NOMO-1 treated with dmso at 0.1 percent for 144 hours (cell line): ENCODE measurements at regions not wholly inside any gene's neighbourhood (a gene's known extent, or its start where the extent isn't known, plus 50 kb on each side); places are given as distances from the start of the nearest gene placed in this dataset.

Experiments
- DNase-seq: peaks from one replicate; lab custom pipeline; 2025; ENCODE audit not compliant: unreplicated experiment; lab: John Stamatoyannopoulos, UW

DNA sequence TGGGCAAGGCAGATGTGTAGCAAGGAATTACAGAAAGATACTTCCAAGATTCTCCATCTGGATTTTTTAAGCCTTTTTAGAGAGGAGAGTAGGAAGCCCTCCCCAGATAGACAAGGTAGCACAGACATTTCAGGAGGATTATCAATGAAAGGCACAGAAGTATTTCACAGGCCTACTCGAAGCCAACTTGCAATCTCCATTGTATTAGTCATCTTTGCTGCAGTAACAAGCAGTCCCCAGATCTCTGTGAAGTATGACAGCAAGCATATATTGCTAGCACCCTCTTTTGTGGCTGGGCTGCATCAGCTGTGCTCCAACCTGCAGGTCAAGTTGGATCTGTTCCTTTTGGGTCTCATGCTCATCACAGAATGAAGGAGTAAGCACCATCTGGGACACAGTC lies 101.6 kb downstream of the MAF start:
- no peak for DNase-seq

DNA sequence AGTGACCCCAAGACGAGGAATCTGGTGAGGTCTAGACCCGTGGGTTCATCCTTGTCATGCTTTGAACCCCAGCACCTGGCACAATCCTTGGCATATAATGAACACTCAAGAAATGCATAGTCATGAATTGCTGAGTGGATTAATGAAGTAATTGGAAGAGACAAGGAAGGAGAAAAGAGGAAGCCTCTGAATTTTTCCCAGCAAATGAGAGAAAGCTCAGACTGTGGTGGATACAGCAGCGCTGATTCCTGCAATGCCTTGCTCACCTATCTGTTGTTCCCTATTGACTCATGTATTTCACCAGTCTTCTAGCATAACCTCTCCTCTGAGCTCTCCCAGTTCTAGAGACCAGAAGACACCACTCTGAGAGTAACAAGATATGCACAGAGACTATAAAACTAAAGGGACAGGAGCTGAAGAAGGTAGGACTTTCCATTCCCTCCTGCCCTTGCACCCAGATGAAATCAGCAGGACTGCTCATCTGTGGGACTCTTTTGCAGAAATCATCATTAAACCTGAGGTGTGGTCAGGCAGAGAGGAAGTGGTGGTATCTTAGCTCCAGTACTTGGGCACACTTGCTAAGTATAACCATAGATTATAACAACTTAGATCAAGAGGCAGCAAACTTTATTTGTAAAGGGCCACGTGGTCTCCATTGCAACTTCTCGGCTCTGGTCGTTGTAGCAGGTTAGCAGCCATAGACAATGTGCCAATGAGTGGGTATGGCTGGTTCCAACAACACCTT lies 102.8 kb downstream of the MAF start:
- DNase-seq = no peak

DNA sequence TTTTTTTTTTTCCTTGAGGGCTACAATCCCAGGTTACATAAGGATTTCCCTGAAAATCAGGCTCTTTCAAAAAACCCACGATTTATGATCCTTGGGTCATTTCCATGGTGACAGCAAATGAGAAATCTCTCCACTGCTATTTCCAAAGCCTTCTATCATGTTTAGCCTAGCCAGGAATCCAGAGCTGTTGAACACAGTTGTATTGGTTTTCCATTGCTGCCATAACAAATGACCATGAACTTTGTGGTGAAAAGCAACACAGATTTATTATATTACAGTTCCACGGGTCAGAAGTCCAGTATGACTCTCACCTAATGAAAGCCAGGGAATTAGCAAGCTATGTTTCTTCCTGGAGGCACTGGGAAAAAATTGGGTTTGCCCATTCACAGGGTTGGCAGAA lies 106.6 kb downstream of the MAF start:
- DNase-seq = no peak

DNA sequence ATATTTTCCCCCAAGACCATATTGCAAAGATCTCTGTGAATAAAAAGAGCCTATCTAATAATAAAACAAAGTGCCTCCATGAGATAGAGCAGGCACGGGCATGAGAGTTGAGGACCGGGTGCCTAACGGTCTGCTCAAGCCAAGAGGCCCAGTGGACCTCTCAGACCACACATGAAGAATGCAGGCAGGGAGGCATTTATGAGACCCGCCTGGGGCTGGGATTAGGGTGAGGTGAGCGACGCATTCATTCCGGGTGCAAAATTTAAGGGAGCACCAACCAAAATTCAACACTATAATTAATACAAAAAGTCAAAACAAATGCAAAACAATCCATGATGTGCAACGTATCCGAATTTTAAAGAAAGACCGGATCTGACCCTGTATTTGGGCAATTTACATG lies 108.5 kb downstream of the MAF start:
- DNase-seq = no peak

DNA sequence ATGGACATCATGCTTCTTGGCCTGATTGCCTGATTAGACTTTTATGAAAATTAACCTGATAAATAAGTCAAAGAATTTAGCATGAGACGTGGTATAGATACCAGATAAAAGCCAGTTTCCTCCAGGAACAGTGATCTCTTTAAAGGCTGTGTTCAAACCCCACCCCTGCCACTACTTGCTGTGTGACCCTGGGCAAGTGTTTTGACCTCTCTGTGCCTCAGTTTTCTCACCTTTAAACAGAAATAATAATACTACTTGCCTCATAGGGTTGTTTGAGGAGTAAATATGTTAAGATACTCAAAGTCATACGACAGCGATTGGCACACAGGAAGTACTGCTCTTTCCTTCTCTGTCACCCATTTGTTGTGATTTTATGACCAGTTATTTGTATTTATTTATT lies 115.5 kb downstream of the MAF start:
- no peak for DNase-seq

DNA sequence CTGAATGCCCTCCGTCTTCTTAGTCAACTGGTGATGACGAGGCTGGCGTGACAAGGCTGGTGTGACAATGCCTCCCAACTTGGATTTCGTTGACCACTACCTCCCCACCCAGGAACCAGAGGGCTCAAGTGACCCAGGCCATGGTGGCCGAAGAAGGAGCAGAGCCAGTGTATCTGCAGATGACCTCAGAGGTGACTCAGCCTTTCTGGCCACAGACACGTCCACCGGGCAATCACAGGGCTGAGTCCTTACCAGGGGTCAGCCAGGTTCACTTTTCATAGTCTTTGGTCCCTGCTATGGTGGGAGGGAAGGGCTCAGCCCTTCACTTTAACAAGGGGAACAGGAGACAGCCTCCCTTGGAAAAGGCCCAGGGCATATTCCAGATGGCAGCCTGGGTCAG lies 116.3 kb downstream of the MAF start:
- DNase-seq = no peak

DNA sequence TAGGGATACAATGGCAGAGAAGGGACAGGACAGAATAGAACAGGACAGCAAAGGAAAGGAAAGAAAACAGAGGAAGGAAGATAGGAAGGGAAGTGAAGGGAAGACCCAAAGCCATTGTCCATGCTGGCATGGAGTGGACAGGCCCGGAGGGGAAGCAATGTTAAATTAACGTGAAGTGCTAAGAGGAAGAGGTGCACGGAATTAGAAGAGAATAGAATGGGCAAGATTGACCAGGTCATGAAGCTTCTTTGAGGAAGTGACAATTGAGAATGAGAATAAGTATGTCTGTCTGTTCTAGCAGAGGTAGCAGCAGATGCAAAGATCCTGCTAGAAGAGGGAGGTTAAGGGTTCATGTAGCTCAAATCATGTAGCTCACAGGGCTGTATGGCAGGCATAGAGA lies 117.2 kb downstream of the MAF start:
- DNase-seq = no peak

DNA sequence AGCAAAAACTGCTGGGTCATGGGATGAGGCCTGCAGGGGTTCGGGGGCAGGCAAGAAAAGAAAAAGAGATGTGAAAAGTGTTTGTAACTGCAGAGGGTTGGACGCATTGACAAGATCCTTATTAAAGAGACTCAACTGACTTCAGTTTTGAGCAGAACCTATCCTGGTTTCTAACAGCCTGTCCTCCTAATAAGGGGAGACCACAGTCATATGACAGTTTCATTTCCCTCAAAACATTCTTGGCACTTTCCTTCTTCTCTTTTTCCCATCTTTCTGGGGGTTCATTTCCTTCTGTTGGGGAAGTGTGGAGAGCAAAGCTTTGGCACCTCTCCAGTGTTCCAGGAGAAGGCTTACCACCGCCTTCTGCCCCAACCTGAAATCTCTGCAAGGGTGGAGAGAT lies 118.5 kb downstream of the MAF start:
- DNase-seq = no peak

DNA sequence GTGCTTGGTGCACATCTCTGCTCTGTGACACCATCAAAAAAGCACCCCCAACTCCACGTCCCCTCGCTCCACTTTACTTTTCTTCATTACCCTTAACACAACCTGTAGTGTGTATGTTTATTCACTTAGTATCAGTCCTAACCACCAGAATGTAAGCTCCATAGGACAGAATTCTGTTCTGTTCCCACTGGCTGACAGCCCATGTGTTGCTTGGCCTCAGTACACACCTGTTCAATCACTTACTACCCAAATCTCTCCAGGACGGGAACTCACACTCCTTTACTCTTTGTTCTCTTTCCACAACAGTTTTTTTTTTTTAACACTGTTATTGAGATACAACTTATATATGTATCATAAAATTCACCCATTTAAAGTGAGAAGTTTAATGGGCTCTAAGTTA lies 119.6 kb downstream of the MAF start:
- DNase-seq = no peak

DNA sequence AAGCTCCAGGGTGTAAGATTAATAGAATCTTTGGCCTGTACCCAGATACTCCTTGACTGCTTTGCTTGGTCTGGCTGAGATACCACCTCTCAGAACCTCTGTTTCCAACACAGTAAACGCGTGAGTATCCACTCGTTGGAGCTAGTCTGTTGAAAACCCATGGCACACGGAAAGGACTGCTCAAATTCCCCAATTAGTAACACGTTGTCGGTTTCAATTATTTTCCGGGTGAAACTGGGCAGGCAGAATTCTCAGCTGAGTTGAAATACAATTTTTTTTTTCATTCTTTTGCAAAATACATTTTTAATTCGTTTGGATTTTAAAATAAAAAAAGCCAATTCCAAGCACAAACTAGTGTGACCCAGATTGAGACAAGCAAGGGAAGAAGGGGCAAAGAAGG lies 120.5 kb downstream of the MAF start:
- DNase-seq = no peak

DNA sequence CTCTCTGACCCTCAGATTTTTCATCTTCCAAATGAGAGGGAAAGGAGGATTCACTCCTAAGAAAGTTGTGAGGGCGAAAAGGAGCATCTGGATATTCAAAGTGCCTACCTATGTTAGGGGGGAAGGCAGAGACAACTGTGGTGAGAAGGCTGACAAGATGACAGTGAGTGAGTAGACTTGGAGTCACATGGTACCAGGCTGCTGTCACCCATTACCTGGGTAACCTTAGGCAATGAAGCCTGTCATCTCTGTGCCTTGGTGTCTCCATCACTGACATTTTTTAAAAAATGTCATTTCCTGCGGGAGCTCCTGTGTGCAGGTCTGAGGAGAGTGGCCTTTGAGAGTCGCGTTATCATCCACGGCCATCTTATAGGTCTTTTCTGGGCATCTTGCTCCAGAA lies 124.0 kb downstream of the MAF start:
- no peak for DNase-seq

DNA sequence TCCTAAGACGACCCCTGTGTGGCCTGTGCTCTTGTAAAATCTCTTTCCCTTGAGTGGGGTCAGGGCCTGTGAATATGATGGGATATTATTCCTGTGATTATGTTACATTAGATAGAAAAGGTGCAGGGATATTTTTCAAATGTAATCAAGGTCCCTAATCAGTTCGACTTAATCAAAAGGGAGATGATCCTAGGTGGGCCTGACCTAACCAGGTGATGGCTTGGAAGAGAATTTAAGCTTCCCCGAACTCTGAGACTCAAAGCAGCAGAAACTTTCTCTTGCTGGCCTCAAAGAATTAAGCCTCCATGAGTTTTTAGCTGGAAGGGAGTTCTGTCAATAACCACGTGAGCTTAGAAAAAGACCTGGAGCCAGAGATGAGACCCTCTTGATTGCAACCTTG lies 124.7 kb downstream of the MAF start:
- no peak for DNase-seq

DNA sequence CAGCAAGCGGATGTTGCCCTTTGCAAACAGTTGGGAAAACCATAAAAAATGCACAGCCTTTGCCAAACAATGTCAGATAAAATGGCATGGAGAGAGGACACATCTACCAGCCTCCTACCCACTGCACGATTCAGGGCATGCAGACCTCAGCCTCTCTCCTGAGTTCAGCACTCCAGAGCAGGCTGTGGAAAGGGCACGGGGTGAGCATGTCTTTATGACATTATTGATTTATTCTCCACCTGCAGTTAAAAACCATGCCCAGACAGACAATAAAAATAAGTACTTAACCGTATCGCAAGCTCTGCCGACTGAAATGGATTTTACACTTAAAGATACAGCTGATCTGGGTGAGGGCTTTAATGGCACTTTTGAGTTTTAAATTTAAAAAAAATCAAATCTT lies 127.1 kb downstream of the MAF start:
- no peak for DNase-seq

DNA sequence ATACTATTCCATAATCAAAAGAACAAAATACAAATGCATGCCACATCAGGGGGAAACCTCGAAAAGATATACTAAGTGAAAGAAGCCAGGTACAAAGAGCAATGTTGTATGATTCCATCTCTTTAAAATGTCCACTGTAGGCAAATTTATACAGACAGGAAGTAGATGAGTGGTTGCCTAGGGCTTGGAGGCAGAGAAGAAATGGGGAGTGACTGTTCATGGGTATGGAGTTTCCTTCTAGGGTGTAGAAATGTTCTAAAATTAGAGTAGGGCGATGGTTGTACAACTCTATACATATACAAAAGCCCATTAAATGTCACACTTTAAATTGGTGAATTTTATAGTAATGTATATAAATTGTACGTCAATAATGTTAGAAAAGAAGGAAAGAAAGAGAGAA lies 128.1 kb downstream of the MAF start:
- DNase-seq = no peak

DNA sequence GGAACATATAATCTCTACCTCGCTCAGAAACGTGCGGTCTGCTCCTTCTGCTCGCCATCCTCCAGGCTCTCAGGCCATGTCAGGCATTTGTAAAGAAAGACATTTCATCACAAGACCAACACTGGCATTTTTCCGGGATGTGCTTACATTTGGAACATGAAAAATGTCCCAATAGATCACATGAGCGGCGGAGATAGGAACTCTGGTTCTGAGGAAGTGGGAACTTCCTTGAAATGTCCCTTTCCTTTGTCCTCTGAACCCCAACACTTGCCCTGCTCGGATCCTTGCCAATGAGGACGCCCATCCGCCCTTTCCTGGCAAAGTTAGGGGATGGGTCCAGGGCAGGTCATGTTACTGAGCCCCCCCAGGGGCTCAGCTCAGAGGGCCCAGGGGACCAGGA lies 130.5 kb downstream of the MAF start:
- no peak for DNase-seq

DNA sequence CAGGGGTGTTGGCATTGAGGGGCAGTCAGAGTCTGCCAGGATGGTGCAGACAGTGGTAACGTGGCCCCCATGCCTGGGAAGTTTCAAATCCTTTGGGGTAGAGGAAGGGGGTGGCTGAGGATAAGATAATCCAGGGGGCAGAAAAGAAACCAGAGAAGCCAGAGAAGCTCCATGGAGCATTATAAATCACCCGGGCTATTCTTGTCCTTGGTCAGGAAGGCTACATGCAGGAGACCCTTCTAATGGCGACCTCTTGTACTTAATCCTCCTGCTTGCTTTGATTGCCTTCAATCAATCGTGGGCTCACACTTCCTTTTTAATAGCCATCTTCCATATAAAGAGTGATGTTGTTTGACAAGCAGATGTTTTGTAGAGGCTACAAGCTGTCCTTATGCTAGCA lies 131.9 kb downstream of the MAF start:
- no peak for DNase-seq

DNA sequence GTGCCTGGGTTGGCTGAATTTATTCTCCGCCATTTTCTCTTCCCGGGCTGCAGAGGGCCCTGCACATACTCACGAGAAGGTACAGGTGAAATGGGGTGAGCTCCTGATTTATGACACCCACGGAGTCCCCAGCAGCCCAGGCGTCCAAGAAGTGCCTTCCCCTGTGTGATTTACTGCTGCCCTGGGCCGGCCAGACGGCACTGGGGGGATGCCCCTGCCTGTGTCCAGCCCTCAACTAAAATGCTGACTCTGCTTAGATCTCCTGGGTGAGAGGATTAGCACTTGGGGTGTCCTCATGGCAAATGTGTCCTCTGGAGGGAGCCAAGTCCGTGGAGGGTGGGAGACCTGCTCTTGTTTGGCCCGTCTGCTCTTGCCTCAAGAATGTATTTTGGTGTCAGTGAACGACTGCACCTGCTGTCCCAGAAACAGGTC lies 132.4 kb downstream of the MAF start:
- no peak for DNase-seq

DNA sequence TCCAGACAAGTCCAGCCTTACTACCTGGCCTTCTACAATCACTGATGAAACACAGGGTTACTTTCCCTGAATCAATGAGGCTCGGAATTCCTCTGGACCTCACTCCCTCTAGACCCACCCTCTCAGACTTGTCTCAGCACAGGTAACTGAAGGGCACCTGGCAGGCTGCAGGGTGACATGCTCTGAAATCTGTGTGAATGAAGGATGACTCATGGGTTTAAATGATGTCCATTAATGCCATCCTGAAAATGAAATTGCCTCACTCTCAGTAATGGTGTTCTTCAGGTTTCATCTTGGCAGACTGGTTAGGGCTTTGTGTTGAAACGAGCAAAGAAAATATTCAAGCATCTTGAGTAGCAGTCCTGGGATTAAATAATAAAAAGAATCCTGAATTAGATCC lies 134.4 kb downstream of the MAF start:
- no peak for DNase-seq

DNA sequence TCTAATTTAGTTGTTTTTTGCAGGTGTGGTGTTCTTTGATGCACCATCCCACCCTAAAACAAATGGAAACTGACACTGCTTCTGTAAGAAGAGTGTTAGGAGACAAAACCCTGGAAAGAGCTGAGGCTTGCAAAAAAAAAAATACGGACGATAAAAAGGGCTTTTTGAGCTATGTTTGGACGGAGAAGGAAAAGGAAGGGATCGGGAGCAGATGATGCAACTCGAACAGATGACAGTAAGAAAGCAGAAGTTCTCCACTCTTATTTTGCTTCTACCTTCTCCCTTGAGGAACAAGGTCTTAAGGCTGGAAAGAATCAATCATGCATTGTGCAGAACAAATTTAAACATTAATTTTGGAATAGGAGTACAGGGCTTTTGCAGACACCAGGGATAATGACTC lies 136.7 kb downstream of the MAF start:
- DNase-seq = no peak

DNA sequence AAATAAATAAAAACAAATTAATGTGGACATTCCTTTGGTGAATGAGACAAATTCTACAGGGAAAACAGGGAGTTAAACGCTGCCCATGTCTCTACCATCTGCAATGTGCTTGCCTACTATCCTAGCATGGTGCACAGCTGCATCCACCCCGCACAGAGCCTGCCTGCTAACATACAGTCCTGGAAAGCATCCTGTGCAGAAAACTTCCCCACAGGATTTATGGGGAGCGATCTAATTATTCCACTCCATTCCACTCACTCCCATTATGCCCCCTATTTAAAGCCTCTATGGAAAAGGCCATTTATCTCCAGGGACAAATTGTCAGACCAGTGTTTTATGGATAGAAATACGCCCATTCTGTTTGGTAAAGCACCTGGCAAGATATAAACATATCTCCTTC lies 144.5 kb downstream of the MAF start:
- DNase-seq = no peak

DNA sequence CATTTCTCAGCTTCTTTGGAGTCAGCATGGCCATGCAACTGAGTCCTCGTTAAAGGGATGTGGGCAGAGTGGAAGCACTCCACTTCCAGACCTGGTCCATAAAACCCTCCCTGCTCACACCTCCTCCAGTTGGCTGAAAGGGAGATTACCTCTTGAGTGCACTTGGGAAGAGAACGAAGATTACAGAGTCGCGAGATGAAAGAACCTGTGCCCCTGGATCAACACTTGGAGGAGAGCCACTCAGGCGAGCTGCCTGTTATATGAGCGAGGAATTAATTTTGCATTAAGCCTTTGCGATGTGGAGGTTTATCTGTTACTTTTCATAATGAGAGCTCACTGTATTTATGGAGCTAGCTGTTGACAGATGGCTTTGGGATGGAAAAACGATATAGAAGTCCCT lies 147.9 kb downstream of the MAF start:
- no peak for DNase-seq

DNA sequence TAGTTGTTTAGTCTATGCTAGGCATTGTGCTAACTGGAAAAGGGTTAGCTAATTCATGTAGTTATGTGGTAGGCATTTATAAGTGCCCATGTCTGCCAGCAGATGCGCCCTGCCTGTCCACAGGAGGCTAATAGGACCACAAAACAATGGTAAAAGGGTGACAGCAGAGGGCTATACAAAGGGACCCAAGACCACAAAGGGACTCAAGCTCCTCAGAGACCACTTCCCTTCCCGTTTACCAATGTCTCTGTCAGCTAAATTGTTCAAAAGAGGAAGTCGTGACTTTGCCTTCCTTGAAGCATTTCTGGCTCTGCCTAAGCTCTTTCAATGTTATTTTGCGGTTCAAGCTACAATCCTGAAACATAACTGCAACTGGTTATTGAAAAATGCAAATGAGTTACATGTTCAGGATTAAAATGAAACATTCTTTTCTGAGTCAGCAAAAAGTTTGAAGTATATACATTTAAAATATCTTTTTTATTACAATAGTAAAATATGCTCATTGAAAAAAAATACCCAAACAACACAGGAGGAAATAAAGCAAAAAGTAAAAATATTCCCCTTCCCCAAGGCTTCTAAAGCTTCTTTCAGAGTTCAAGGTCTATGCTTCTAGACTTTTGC lies 149.2 kb downstream of the MAF start:
- DNase-seq = peak; percentile 61

DNA sequence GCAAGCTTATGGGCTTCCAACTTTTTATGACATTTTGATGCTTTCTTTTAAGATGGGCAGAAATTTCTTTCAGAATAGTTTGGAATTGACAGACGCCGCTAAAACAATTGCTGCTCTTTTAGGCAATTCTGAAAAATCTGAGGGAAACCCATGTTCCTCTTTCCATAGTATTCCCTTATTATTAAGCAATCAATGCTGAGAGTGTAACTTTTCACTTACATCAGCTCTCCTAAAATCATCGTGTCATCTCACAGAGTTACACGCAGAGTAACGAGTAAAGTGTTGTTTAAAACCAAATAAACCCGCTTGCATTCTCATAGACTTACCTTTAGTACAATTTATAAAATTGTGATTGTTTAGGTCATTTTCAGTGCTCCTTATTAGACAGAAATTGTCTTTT lies 150.6 kb downstream of the MAF start:
- no peak for DNase-seq
